ENCODE measurements at regions not wholly inside any gene's neighbourhood (a gene's known extent, or its start where the extent isn't known, plus 50 kb on each side); places are given as distances from the start of the nearest gene placed in this dataset.

DNA sequence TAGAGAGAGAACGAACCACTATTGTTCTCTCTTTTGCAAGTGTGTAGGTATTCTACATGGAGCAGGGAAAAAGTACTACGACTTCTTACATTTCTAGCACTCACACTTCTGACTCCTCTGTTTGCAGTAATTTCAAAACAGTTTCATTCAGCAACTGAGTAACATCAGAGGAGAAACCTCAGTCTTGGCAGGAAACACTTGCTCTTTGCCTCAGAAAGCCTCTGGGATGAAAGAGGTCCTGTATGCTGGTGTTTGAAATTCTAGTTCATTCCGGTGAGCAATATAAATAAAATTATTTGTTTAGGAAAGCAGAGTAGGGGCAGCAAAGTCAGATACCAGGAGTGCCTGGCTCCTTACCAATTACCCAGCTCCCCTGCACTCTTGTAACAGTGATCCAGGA, 595.5 kb downstream of the TBC1D4 start:
- CTCF ChIA-PET (ENCODE audit: partially characterized antibody): interaction anchor here (0.7 kb wide), 1 partner anchor 1011 kb away, joined by 3 read pairs; no protein-coding TSS in a partner anchor
- TF ChIP-seq SRF (IDR thresholded peaks at IDR 0.05; ENCODE audit: low read depth, low read length): no peak
- TF ChIP-seq TEAD4 (IDR thresholded peaks at IDR 0.05; ENCODE audit: low read depth, low read length): no peak
- TF ChIP-seq SIN3A (conservative IDR thresholded peaks at IDR 0.05 in 1 of 2, IDR thresholded peaks at IDR 0.05 in 1 of 2; ENCODE audit: low read depth in 1 of 2, low read length in 2 of 2): no peak
- TF ChIP-seq, protein P1, sequence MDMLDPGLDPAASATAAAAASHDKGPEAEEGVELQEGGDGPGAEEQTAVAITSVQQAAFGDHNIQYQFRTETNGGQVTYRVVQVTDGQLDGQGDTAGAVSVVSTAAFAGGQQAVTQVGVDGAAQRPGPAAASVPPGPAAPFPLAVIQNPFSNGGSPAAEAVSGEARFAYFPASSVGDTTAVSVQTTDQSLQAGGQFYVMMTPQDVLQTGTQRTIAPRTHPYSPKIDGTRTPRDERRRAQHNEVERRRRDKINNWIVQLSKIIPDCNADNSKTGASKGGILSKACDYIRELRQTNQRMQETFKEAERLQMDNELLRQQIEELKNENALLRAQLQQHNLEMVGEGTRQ (IDR thresholded peaks at IDR 0.05; ENCODE audit: low read length): no peak
- no peak for TF ChIP-seq POLR2AphosphoS5 (IDR thresholded peaks at IDR 0.05; ENCODE audit: low read depth, low read length)
- TF ChIP-seq EZH2 (IDR thresholded peaks at IDR 0.05; ENCODE audit: low read depth, low read length, severe bottlenecking): no peak
- TF ChIP-seq CBX5 (IDR thresholded peaks at IDR 0.05; ENCODE audit: low read depth, low read length): no peak
- no peak overlapping the region for H3K18ac ChIP-seq (ENCODE audit: extremely low read depth, low read length)

More for the DNA sequence above, 595.5 kb downstream of the TBC1D4 start:
- H3K9me3 ChIP-seq (ENCODE audit: insufficient read depth in 2 of 2, low read depth in 1 of 2, low read length in 1 of 2): no peaks in the 10 kb centered on the region
- no peaks in the 10 kb centered on the region for H3K79me1 ChIP-seq (ENCODE audit: low read depth, low read length)
- no peak overlapping the region for H2BK15ac ChIP-seq (ENCODE audit: low read length)
- no peak overlapping the region for H3K23ac ChIP-seq (ENCODE audit: insufficient read length)
- no peak overlapping the region for H3K56ac ChIP-seq (replicated peaks; ENCODE audit: insufficient read length, low read depth, low read length)
- H3K4me3 ChIP-seq (ENCODE audit: extremely low read depth in 1 of 4, insufficient read depth in 2 of 4, low read depth in 3 of 4, low read length in 4 of 4): no peak overlapping the region
- H4K8ac ChIP-seq (ENCODE audit: extremely low read depth, insufficient read depth, low read length): no peak overlapping the region
- no peaks in the 10 kb centered on the region for H3K79me2 ChIP-seq (ENCODE audit: control insufficient read depth in 1 of 2, insufficient read depth in 2 of 2, low read length in 2 of 2)
- H4K20me1 ChIP-seq (replicated peaks in 1 of 2; ENCODE audit: control insufficient read depth in 1 of 2, insufficient read depth in 2 of 2, low read length in 2 of 2): no peaks in the 10 kb centered on the region
- POLR2A ChIA-PET (ENCODE audit: partially characterized antibody): no interaction called here
- H3K4ac ChIP-seq (replicated peaks; ENCODE audit: insufficient read length, low read depth, low read length): no peak overlapping the region
- no peak for DNase-seq (ENCODE audit: low read depth in 1 of 2, low spot score in 2 of 2)
- no peak overlapping the region for H4K5ac ChIP-seq (ENCODE audit: insufficient read length, low read depth, low read length)
- 93% methylated on average over 3 of the region's 3 CpGs; no CpG with 5 or more reads in 1 of the 2 experiments for WGBS, 2 experiments (ENCODE audit: extremely low coverage in 1 of 2, insufficient coverage in 1 of 2, insufficient read length in 1 of 2, insufficient replicate concordance in 2 of 2, low coverage in 1 of 2, low lambda C conversion rate in 2 of 2, missing lambda C conversion rate in 1 of 2)
- H2BK12ac ChIP-seq (ENCODE audit: low read depth, low read length): no peak overlapping the region
- no peak overlapping the region for H2BK120ac ChIP-seq (replicated peaks; ENCODE audit: low read depth, low read length)
- no peak overlapping the region for H2BK20ac ChIP-seq (ENCODE audit: low read length)
- no peak overlapping the region for H3K27ac ChIP-seq (ENCODE audit: low read depth, low read length)
- H2AK5ac ChIP-seq (ENCODE audit: low read depth, low read length): no peak overlapping the region
- no peaks in the 10 kb centered on the region for H3K4me1 ChIP-seq (replicated peaks in 1 of 4; ENCODE audit: control insufficient read depth in 3 of 4, insufficient read depth in 4 of 4, low read length in 3 of 4)
- no peak overlapping the region for H3K9ac ChIP-seq (replicated peaks in 1 of 4; ENCODE audit: extremely low read depth in 1 of 4, low read depth in 3 of 4, low read length in 3 of 4)
- H3K23me2 ChIP-seq (ENCODE audit: low read depth, low read length): no peaks in the 10 kb centered on the region
- no peaks in the 10 kb centered on the region for H3K36me3 ChIP-seq (ENCODE audit: control insufficient read depth in 2 of 4, insufficient read depth in 4 of 4, low read length in 3 of 4)
- FAIRE-seq: no peak
- H4K91ac ChIP-seq (replicated peaks; ENCODE audit: insufficient read length, low read length): no peak overlapping the region
- no peaks in the 10 kb centered on the region for H3K27me3 ChIP-seq (replicated peaks in 1 of 4; ENCODE audit: control insufficient read depth in 3 of 4, extremely low read depth in 1 of 4, insufficient read depth in 3 of 4, low read length in 3 of 4)
- H3K14ac ChIP-seq (ENCODE audit: insufficient read length): no peak overlapping the region
- no peak overlapping the region for H3K4me2 ChIP-seq (ENCODE audit: insufficient read depth in 1 of 2, low read depth in 2 of 2, low read length in 2 of 2)
- H2AFZ ChIP-seq (ENCODE audit: low read length): peak overlapping the region; percentile 32; the same call in 1 of the 2 replicates
- H2BK5ac ChIP-seq (ENCODE audit: low read depth, low read length): no peak overlapping the region
